ENCODE measurements at regions not wholly inside any gene's neighbourhood (a gene's known extent, or its start where the extent isn't known, plus 50 kb on each side); places are given as distances from the start of the nearest gene placed in this dataset.

DNA sequence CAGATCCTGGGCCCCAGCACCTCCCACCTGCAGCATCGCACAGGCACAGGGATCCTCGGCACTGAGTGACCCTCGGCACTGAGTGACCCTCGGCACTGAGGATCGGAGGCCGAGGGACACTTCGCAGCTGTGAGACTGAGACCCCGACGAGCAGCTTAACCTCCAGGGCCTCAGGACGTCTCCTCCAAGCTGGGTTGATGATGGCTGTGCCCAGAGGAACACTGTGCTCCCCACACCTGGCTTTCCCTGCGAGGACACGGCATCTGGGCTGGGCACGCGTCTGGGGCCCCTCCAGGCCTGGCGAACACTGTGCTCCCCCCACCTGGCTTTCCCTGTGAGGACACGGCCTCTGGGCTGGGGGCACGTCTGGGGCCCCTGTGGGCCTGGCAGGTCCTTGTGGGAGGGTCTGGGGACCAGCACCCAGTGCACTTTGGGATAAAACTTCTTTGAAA is 158.3 kb upstream of the PPP2R2D start:
- TF ChIP-seq CTCF (IDR thresholded peaks at IDR 0.05) (no peak), POLR2A (IDR thresholded peaks at IDR 0.05) (no peak)

All from testis (tissue), 2 donors.